Fibroblast of lung (primary cell): ENCODE measurements at regions not wholly inside any gene's neighbourhood (a gene's known extent, or its start where the extent isn't known, plus 50 kb on each side); places are given as distances from the start of the nearest gene placed in this dataset.

Experiments used
- DNase-seq, 2 donors: peaks; one replicate each; pipeline versions ENCODE4 v3.0.0 to v3.0.0-alpha.2; 2010; ENCODE audit warnings: low read depth in 2 of 2
- H2AFZ ChIP-seq: 2 replicates; pipeline ENCODE4 v1.5.1; 2012; ENCODE audit warnings: low read length, control low read depth, inconsistent platforms
- H3K27ac ChIP-seq: 2 replicates; pipeline ENCODE4 v1.5.1; 2011; ENCODE audit warnings: low read length, control low read depth; ENCODE audit not compliant: insufficient read depth
- H3K27me3 ChIP-seq: 2 replicates; pipeline ENCODE4 v1.5.1; 2011; ENCODE audit warnings: mild to moderate bottlenecking, low read length; ENCODE audit not compliant: control insufficient read depth, insufficient read depth
- H3K36me3 ChIP-seq: 2 replicates; pipeline ENCODE4 v1.5.1; 2011; ENCODE audit warnings: low read length; ENCODE audit not compliant: control insufficient read depth, insufficient read depth
- H3K4me1 ChIP-seq: 2 replicates; pipeline ENCODE4 v1.5.1; 2011; ENCODE audit warnings: low read length; ENCODE audit not compliant: control insufficient read depth, insufficient read depth; ENCODE audit errors: extremely low read depth
- H3K4me2 ChIP-seq: 2 replicates; pipeline ENCODE4 v1.5.1; 2011; ENCODE audit warnings: low read length, control low read depth; ENCODE audit not compliant: insufficient read depth; ENCODE audit errors: extremely low read depth
- H3K4me3 ChIP-seq, 4 experiments: fragments of 200-600 bp in 1 of 4; sonication (generic) in 1 of 4; replicated peaks in 1 of 4; 2 replicates each; pipeline ENCODE4 v1.5.1; 2011 to 2016; ENCODE audit warnings: low read length in 4 of 4, low read depth in 3 of 4, mild to moderate bottlenecking in 3 of 4, control low read depth in 2 of 4, inconsistent platforms in 1 of 4, mixed read lengths in 1 of 4; ENCODE audit not compliant: insufficient read depth in 1 of 4; ENCODE audit errors: control extremely low read depth in 1 of 4
- H3K79me2 ChIP-seq: 2 replicates; pipeline ENCODE4 v1.5.1; 2012; ENCODE audit warnings: mild to moderate bottlenecking, low read length, inconsistent platforms; ENCODE audit not compliant: control insufficient read depth, insufficient read depth
- H3K9ac ChIP-seq: 2 replicates; pipeline ENCODE4 v1.5.1; 2011; ENCODE audit warnings: mild to moderate bottlenecking, low read length, control low read depth; ENCODE audit not compliant: insufficient read depth
- H3K9me3 ChIP-seq: 2 replicates; pipeline ENCODE4 v1.5.1; 2012; ENCODE audit warnings: low read depth, low read length; ENCODE audit not compliant: control insufficient read depth, insufficient read depth
- H4K20me1 ChIP-seq: 2 replicates; pipeline ENCODE4 v1.5.1; 2011; ENCODE audit warnings: low read length; ENCODE audit not compliant: control insufficient read depth, insufficient read depth; ENCODE audit errors: extremely low read depth
- EZH2 ChIP-seq: IDR thresholded peaks from 2 replicates; pipeline ENCODE4 v1.5.1; 2012; ENCODE audit warnings: low read length, control low read depth, mild to moderate bottlenecking; ENCODE audit errors: missing control alignments
- TF ChIP-seq, protein P1 (sequence below), 2 donors: IDR thresholded peaks in 1 of 2; conservative IDR thresholded peaks in 1 of 2; 1 replicate in 1 of 2; 2 replicates in 1 of 2; pipeline ENCODE4 v1.5.1; 2011 to 2012; ENCODE audit warnings: low read length in 2 of 2, control low read depth in 1 of 2, inconsistent platforms in 1 of 2, low read depth in 1 of 2, mild to moderate bottlenecking in 1 of 2

DNA sequence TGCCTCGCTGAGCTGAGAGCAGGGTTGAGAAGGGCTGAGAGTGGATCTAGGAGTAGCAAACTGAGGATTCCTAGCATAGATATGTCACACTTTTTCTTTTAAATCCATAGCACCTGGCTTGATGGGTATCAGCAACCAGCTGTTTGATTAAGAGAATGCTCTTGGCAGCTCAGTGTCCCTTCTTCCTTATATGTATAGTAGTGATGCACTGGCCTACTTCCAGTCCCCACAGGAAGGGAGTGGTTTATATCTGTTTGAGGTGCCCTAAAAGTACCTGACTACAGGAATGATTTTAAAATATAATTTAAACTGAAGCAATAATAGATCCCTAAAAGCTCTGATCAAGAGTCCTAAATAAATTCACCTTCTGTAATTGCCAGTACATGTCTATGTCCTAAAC lies 546.8 kb upstream of the ZNF608 start:
- DNase-seq, result no peak
- H4K20me1 ChIP-seq, result no peaks in the 10 kb centered on the region

DNA sequence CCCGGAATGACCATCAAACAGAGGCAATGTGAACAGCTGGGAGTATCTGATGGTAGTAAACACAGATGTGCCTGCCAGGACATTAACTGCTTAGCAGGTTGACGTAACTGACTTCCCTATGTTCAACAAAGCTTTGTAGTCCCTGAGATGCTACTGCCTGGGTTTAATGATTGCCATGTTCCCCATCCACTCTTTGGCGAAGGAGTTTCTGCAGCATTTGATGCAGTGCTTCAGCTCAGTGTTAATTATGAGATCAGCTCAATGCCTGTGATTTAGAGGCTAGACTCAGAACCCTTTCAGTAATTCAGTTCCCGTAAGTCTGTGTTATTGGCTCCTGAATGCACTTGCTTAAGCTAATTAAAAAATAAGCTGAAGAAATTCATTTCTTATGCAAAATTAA lies 547.3 kb upstream of the ZNF608 start:
- Histone ChIP-seq H3K4me3 (no peak overlapping the region), H4K20me1 (no peaks in the 10 kb centered on the region), H3K27me3 (no peaks in the 10 kb centered on the region), H3K36me3 (no peaks in the 10 kb centered on the region), H2AFZ (no peak overlapping the region), H3K4me2 (no peak overlapping the region), H3K9ac (no peak overlapping the region), H3K9me3 (no peaks in the 10 kb centered on the region), H3K79me2 (no peaks in the 10 kb centered on the region), H3K27ac (no peak overlapping the region), H3K4me1 (no peaks in the 10 kb centered on the region)
- no peak for TF ChIP-seq EZH2
- TF ChIP-seq, protein P1, sequence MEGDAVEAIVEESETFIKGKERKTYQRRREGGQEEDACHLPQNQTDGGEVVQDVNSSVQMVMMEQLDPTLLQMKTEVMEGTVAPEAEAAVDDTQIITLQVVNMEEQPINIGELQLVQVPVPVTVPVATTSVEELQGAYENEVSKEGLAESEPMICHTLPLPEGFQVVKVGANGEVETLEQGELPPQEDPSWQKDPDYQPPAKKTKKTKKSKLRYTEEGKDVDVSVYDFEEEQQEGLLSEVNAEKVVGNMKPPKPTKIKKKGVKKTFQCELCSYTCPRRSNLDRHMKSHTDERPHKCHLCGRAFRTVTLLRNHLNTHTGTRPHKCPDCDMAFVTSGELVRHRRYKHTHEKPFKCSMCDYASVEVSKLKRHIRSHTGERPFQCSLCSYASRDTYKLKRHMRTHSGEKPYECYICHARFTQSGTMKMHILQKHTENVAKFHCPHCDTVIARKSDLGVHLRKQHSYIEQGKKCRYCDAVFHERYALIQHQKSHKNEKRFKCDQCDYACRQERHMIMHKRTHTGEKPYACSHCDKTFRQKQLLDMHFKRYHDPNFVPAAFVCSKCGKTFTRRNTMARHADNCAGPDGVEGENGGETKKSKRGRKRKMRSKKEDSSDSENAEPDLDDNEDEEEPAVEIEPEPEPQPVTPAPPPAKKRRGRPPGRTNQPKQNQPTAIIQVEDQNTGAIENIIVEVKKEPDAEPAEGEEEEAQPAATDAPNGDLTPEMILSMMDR (conservative IDR thresholded peaks at IDR 0.05 in 1 of 2, IDR thresholded peaks at IDR 0.05 in 1 of 2; ENCODE audit: low read depth in 1 of 2, low read length in 2 of 2), result no peak
- no peak for DNase-seq

More for the DNA sequence above, 546.8 kb upstream of the ZNF608 start:
- Histone ChIP-seq H3K9ac (no peak overlapping the region), H3K4me3 (no peak overlapping the region), H3K79me2 (no peaks in the 10 kb centered on the region), H3K27me3 (no peaks in the 10 kb centered on the region), H3K4me1 (no peaks in the 10 kb centered on the region), H3K27ac (no peak overlapping the region), H2AFZ (no peak overlapping the region), H3K36me3 (no peaks in the 10 kb centered on the region), H3K9me3 (no peaks in the 10 kb centered on the region), H3K4me2 (no peak overlapping the region)
- no peak for TF ChIP-seq EZH2
- TF ChIP-seq, protein P1 (conservative IDR thresholded peaks at IDR 0.05 in 1 of 2, IDR thresholded peaks at IDR 0.05 in 1 of 2; ENCODE audit: low read depth in 1 of 2, low read length in 2 of 2), result no peak

DNA sequence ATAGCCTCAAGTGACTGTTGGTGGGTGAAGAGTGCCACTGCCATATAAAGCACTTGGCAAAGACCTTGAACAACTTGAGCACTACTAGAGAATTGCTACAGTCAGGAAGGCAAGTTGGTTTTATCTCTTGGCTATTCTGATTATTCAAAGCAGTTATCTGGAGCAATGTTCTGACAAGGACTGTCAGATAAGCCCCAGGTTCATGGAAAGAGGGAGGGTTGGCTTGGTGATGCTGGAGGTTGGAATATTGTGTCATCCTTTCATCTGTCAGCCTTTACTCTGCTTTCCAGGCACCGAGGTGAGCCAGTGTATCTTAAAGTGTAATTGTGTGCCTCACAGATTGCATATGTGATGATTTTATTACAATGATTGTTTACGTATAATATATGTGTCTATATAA lies 548.4 kb upstream of the ZNF608 start:
- Histone ChIP-seq H3K27me3 (no peaks in the 10 kb centered on the region), H3K4me3 (no peak overlapping the region), H3K9me3 (no peaks in the 10 kb centered on the region), H3K27ac (no peak overlapping the region), H3K9ac (no peak overlapping the region), H3K4me1 (no peaks in the 10 kb centered on the region), H2AFZ (no peak overlapping the region), H3K79me2 (no peaks in the 10 kb centered on the region), H3K4me2 (no peak overlapping the region), H4K20me1 (no peaks in the 10 kb centered on the region), H3K36me3 (no peaks in the 10 kb centered on the region)
- DNase-seq, result no peak
- TF ChIP-seq EZH2, result no peak
- TF ChIP-seq, protein P1 (conservative IDR thresholded peaks at IDR 0.05 in 1 of 2, IDR thresholded peaks at IDR 0.05 in 1 of 2; ENCODE audit: low read depth in 1 of 2, low read length in 2 of 2), result no peak
